Body of pancreas (tissue), 4 donors: ENCODE measurements at regions not wholly inside any gene's neighbourhood (a gene's known extent, or its start where the extent isn't known, plus 50 kb on each side); places are given as distances from the start of the nearest gene placed in this dataset.

Source experiments
- POLR2A ChIP-seq, 3 donors: fragments of 450-650 bp; IDR thresholded peaks; one replicate each; pipeline ENCODE4 v1.6.1; 2016; ENCODE audit warnings: antibody characterized with exemption in 3 of 3, mild to moderate bottlenecking in 2 of 3
- TF ChIP-seq, protein P1 (sequence below), 7 experiments: fragments of 450-650 bp in 4 of 7; fragments of 200-600 bp in 3 of 7; sonication (generic) in 3 of 7; IDR thresholded peaks; one replicate each; pipeline ENCODE4 v1.5.1; 2016 to 2019; ENCODE audit warnings: antibody characterized with exemption in 7 of 7

DNA sequence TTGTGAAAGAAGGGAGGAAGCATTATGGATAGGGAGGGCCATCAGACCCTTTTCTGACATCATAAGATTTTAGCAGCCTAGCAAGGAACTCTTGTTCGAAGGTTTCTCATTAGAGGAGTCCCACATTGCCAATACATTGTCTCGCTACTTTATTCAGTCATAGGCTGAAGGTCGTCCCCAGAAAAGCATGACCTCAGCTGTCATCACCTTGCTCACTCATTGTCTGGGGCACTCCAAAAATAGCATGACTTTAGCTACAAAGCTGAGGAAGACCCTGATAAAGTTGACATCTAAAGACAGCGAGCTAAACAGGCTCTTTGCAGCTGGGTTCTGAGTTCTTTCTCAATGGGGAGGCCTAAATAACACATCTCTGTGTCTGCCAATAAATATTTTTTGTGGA, 112.4 kb upstream of the PTPRR start:
- TF ChIP-seq, protein P1, sequence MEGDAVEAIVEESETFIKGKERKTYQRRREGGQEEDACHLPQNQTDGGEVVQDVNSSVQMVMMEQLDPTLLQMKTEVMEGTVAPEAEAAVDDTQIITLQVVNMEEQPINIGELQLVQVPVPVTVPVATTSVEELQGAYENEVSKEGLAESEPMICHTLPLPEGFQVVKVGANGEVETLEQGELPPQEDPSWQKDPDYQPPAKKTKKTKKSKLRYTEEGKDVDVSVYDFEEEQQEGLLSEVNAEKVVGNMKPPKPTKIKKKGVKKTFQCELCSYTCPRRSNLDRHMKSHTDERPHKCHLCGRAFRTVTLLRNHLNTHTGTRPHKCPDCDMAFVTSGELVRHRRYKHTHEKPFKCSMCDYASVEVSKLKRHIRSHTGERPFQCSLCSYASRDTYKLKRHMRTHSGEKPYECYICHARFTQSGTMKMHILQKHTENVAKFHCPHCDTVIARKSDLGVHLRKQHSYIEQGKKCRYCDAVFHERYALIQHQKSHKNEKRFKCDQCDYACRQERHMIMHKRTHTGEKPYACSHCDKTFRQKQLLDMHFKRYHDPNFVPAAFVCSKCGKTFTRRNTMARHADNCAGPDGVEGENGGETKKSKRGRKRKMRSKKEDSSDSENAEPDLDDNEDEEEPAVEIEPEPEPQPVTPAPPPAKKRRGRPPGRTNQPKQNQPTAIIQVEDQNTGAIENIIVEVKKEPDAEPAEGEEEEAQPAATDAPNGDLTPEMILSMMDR (IDR thresholded peaks at IDR 0.05): no peak
- TF ChIP-seq POLR2A (IDR thresholded peaks at IDR 0.05): no peak
